ENCODE measurements at regions not wholly inside any gene's neighbourhood (a gene's known extent, or its start where the extent isn't known, plus 50 kb on each side); places are given as distances from the start of the nearest gene placed in this dataset.
"Not testable (repeated sequence)": the region's sequence is repeated elsewhere in the genome, so short reads cannot be mapped to it uniquely, and the experiment has no call there.

DNA sequence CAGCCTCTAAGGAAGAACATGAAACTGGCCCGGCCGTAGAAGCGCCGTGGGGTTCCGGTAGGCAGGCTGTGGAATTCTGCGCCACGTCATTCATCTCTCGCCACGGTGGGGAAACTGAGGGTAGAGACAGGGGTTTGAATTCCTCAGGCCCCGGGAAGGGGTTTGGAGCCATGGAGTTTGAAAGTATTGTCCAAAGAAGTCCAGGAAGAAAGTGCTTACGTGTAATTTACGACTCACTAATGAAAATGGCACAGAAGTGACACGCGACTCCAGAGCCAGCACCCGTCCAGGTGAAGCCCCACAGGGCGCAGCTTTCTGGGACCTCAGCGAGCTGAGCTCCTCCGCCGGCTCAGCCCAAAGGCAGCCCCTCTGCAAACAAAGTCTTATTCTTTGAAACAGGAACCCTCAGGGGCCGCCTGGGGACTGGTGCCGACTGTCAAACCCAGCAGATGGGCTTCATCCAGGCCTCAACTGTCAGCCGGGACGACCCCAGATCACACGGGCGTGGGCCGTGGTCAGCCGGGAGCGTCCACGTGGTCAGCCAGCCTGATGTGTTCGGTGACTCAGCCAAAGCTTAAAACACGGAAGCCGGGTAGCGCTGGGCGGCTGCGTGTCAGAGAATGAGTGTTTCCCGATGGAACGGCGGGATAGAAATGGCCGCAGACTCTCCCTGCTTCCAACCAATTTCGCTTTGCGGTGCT, 200.0 kb downstream of the LAT start:
- in situ Hi-C loops (cut with MboI; ENCODE audit: low pct_unique_long_range_greater_than_20kb, low sequenced_read_pairs); DNase-seq: not testable (repeated sequence)

DNA sequence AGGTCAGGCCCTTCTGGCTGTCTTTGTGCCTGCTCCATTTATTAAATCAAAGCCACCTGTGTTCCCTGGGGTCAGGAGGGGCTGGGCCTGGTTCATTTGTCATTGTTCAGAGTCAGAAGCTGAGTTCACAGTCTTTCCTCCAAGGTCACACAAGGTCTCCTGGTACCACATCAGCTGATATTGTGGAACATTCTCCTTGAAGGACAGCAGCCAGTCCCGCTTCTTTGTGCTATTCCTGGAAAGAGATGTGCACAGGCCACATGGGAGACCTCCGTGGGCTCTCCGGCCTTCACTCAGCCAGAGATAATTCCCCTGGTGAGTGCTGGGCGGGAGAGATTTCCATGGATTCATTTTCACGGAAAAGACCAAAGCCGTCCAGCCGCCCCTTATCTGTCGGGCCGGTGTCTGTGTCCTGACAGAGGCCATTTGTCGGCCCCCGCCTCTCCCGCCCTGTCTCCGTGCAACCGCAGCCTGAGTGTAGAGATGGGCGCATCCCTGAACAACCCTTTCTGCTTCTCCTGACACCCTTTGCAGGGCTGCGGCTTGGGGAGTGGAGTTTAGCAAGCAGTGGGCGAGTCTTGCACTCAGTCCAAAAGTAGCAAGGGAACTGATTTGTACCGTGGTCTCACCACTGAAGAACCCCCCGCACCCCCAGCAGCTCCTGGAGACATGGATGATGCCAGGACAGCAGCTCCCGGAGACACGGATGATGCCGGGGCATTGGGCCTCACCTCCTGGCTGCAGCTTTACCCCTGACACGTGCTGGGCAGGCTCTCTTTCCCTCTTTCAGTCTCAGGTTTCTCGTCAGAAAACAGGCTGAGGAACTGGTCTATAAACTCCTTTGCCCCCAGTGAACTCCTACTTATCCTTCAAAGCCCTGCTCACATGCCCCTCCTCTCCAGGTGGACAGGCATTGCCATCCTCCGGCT, 198.4 kb downstream of the LAT start:
- DNase-seq; in situ Hi-C loops (cut with MboI; ENCODE audit: low pct_unique_long_range_greater_than_20kb, low sequenced_read_pairs): not testable (repeated sequence)

DNA sequence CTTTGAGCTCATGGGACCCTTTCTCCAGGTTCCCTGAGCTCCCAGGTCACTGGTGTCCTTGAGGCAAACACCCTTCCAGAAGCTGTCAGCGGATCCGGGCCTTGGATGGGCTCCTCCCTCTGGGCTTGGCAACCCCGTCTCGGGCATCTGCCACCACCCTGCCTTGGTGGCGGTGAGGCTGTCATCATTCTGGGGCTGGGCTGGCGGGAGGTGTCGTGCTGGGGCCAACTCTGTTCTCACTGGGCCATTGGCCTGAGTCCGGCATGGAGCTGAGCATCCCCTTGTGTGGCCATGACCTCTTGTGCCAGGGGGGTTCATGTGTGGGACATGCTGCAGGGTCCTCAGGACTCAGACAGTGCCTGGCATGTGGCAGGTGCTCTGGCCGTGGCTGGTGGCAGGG, 197.6 kb downstream of the LAT start:
- in situ Hi-C loops (cut with MboI; ENCODE audit: low pct_unique_long_range_greater_than_20kb, low sequenced_read_pairs): no loop called here
- DNase-seq: no peak

DNA sequence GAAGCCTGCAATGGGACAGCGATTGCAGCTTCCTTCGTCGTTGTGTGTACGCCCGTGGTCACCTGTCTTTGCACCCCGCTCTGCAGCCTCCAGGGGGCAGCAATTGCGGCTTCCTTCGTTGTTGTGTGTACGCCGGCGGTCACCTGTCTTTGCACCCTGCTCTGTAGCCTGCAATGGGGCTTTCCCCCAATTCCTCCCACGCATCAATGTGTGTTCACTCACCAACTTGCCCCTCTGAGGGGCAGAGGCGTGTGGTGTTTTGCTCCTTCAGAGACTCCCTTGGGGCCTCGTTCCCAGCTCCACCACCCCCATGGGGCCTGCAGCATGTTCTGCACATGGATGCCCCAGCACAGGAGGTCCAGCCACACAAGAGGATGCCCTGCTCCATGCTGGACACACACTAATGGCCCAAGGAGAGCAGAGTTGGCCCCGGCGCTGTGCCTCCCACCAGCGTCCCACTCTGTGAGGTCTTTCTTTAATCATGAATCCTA, 197.1 kb downstream of the LAT start:
- DNase-seq; in situ Hi-C loops (cut with MboI; ENCODE audit: low pct_unique_long_range_greater_than_20kb, low sequenced_read_pairs): not testable (repeated sequence)

DNA sequence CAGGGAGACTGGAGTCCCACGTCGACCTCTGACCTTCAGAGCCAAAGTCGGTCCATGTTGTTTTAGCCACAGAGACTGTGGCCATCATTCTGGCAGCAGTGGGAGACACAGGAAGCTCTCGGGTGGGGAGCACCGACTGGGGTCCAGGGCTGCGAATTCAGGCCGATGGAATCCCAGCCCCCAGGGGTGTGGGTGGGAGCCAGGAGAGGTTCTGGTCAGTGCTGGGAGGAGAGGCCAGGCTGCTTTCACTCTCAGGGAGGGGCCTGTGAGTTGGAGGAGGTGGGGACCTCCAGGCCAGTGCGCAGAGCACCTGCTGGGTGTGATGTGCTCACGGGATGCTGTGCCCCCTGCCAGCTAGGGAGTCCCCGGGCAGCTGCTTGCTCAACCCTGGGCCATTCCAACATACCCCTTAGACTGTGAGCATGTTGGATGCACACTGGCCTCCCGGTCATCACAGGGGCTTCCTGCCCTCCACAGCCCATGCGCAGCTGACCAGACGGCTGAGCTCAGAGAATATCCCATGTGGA, 196.5 kb downstream of the LAT start:
- not testable (repeated sequence) for DNase-seq

DNA sequence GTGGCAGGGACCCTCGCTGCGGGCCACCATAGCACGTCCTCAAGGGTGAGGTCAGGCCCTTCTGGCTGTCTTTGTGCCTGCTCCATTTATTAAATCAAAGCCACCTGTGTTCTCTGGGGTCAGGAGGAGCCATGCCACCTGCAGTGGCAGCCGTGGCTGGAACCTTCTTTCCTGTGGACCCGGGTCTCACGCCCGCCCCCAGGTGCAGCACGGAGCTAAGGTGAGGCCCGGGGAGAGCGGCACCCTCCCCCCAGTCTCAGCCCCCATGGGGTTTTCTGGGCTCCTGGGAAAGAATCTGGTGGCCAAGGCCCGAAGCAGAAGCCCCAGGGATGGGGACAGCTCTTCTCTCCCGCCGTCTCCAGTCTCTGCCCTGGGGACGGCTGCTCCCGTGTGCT, 195.4 kb downstream of the LAT start:
- DNase-seq; in situ Hi-C loops (cut with MboI; ENCODE audit: low pct_unique_long_range_greater_than_20kb, low sequenced_read_pairs): not testable (repeated sequence)

More for the DNA sequence above, 196.5 kb downstream of the LAT start:
- in situ Hi-C loops (cut with MboI; ENCODE audit: low pct_unique_long_range_greater_than_20kb, low sequenced_read_pairs): not testable (repeated sequence)

DNA sequence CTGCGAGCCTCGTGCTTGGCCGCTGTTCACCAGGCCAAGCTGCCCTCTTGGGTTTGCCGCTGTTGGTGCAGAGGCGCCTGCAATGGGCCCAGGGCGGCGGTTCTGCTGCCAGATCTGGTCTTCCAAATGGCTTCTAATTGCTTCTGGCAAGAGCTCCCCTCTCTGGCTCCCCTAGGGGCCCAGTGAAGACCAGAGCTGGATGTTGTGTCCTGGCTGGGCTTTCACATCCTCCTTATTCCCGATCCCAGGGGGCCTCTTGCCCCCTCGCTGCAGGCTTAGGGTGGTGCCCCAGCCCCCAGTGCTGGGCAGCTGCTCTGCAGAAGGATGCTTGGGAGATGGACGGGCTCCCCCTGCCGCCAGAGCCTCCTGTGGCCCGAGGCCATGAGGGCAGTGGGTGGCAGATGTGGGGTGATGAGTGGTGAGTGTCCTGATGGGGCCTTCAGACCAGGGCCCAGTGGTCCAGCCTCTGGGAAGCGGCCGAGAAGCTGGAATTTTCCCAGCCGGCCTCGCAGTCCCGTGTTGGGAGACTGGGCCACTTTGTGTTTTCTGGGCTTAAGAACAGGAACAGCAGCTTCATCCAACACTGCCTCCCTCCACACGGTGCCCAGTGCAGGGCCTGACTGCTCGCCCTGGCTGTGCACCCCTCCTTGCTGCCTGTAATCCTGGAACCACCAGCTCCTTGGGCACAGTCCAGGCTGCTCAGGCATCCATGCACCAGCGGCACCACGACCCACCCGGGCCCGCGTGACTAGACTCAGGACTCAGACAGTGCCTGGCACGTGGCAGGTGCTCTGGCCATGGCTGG, 194.8 kb downstream of the LAT start:
- DNase-seq; in situ Hi-C loops (cut with MboI; ENCODE audit: low pct_unique_long_range_greater_than_20kb, low sequenced_read_pairs): not testable (repeated sequence)

DNA sequence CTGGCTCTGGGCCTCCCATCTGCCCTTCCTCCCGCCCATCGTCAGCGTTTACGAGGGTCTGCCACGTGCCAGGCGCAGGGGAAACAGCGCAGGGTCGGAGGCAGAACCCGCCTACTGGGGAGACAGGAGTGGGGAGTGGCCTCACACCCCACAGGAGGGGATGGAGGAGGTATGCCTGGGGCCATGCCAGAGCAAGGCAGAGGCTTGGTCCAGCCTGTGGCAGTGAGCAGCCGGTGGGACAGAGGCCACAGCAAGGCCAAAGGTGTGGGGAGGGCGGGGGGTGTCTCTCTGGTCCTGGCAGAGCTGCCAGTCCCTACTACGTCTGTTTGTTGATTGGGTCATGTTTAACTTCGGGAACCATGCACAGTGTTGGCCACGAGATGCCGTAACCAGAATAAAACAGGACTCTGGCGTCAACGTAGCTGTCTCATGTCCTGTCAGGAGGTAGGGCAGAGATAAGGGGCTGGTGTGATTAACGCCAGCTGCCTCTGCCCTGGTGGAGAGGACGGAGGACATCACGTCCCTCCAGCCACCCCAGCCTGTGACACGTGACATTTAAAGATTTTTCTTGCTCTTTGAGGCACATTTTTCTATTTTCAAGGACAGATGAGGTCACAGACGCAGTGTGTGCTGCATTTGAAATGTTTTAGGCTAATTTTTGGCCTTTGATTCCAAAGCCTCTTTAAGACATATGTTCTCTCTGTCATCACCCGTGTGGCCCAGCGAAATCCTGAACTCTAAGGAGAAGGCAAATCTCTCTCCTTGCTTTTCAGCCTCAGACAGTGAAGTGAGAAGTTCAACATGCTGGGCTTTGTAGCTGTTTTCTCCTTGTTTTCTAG, 193.3 kb downstream of the LAT start:
- DNase-seq; in situ Hi-C loops (cut with MboI; ENCODE audit: low pct_unique_long_range_greater_than_20kb, low sequenced_read_pairs): not testable (repeated sequence)

DNA sequence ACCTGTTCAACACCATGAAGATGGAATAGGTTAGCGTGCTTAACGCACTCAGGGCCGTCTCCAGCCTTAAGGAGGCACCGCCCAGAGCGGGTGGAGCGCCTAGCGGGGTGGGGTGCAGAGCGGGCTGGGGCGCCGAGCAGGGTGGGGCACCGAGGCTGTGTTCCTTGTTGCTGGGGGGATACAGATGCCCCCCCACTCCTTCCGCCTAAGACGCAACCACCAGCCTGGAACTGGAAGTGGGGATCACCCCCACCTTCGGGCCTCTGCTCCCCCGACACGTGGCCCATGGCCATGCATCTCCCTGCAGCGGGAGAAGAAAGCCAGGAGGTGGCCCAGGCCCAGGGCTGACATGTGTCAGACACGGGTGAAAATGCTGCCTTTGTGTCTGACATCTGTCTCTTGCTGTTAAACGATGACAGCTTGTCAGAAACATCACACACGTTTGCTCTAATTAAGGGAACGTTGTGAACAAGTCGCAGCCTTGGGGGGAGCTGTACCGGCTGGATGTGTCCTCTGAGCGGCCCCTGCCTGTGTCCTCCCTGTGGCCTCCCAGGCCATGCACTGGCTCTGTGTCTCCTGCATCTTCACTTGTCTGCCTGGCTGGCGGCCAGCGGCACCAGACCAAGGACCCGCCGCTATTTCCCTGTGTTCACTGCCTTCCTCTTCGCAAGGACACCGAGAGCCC, 192.5 kb downstream of the LAT start:
- DNase-seq; in situ Hi-C loops (cut with MboI; ENCODE audit: low pct_unique_long_range_greater_than_20kb, low sequenced_read_pairs): not testable (repeated sequence)

DNA sequence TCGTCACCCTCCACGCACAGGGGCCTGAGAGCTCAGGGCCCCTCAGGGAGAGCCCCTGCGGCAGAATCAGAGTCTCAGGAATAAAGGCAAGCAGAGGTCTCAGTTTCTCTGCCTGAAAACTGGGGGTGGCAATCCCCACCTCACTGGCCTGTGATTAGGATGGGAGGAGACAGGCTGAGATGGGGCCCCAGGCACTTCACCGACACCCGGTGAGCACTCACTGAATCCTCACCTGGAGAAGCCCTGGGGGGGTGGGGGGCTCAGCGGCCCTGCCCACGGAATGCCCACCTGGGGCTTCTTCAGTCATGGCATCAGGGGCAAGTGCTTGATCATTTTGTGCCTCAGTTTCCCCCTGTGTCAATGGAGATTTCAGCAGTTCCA, 192.0 kb downstream of the LAT start:
- DNase-seq; in situ Hi-C loops (cut with MboI; ENCODE audit: low pct_unique_long_range_greater_than_20kb, low sequenced_read_pairs): not testable (repeated sequence)

DNA sequence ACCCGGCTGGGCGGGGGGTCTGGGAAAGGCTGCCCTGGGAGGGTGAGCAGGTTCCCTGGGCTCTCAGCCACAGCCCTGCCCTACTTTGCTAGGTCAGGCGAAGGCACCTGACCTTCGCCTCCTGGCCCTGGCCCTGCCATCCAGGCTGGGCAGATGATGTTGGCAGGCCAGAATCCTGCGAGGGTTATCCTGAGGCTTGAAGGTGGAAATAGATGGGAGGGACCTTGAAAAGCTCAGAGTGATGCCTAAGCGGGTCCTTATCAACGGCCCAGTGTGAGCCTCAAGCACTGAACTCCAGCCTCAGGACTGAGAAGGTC, 191.3 kb downstream of the LAT start:
- in situ Hi-C loops (cut with MboI; ENCODE audit: low pct_unique_long_range_greater_than_20kb, low sequenced_read_pairs); DNase-seq: not testable (repeated sequence)

DNA sequence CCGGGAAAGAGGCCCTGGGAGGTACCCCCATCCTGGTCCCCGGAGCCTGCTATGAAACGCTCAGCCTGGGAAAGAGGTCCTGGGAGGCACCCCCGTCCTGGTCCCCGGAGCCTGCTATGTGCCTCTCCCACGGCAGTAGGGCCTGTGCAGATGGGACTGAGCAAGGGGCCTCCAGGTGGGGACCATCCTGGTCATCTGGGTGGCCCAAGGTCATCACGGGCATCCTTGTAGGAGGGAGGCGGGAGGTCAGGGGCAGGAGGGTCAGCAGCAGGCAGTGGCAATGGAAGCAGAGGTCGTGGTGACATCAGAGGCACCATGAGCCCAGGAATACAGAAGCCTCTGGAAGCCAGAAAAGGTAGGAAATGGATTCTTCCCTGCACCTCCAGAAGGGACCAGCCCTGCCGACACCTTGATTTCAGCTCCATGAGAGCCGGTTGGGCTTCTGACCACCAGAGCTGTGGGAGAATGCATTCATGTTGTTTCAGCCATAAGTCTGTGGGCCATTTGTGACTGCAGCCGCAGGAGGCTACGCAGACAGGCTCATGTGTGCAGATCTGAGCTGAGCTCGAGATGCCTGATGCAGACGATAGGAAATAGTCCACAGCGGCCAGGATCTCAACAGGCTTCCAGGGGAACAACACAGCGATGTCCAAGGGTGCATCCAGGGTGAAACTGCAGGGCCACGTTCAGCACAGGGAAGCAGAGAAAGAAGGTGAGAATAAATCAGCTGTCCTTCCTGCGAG, 190.7 kb downstream of the LAT start:
- DNase-seq; in situ Hi-C loops (cut with MboI; ENCODE audit: low pct_unique_long_range_greater_than_20kb, low sequenced_read_pairs): not testable (repeated sequence)

DNA sequence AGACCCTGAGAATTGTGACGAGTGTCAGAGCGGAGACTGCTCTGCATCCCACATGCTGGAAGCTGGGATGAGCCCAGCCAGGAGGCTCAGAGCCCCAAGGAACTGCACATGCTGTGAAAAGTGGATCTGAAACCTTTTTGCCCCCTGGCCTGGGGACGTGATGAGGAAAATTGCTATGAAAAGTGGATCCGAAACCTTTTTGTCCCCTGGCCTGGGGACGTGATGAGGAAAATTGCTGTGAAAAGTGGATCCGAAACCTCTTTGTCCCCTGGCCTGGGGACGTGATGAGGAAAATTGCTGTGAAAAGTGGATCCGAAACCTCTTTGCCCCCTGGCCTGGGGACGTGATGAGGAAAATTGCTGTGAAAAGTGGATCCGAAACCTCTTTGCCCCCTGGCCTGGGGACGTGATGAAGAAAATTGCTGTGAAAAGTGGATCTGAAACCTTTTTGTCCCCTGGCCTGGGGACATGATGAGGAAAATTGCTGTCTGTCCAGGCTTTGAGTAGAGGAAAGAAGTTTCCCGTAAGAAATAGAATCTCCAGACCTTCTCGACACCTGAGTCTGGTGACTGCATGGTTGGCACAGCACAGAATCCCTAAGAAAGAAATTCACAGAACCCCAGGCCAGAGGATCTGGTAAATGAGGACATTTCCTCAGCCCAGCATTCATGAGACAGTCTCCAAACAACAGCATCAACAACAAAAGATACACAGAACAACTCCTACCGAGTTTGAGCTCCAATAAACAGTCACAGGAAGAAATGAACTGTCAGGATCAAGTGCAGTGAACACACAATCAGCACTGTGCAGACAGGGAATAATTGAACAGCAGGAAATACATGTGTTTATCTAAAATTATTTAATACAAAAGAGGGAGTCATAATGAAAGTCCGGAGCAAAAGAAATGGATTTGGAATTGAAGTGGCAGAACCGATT, 188.8 kb downstream of the LAT start:
- in situ Hi-C loops (cut with MboI; ENCODE audit: low pct_unique_long_range_greater_than_20kb, low sequenced_read_pairs): not testable (repeated sequence)

DNA sequence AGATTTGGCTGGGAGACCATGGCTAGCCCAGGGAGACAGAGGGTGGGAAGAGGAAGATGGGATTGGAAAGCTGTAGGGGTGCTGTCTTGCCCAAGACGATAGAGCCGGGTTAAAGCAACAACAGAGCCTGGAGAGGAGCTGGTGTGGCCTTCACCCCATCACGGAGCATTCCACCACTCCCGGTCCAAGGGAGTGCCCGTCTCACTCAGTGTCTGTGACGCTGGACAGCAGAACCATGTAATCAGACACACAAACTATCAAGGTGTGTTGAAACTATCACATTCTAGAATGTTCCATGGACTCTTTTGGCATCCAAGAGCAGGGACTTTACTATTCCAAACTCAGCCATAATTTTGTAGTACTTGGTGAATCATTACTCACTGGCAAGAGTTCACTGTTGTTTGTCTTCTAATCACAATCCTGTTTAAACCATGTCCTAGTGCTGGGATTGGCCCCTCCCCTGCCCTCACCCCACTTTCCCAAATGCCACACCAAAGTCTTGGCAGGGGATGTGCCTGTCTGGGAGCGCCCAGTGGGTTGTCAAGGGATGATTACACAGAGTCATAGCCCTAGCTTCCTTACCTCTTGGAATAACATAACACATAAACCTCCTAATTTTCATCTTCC, 187.4 kb downstream of the LAT start:
- in situ Hi-C loops (cut with MboI; ENCODE audit: low pct_unique_long_range_greater_than_20kb, low sequenced_read_pairs); DNase-seq: not testable (repeated sequence)

More for the DNA sequence above, 188.8 kb downstream of the LAT start:
- DNase-seq: not testable (repeated sequence)

DNA sequence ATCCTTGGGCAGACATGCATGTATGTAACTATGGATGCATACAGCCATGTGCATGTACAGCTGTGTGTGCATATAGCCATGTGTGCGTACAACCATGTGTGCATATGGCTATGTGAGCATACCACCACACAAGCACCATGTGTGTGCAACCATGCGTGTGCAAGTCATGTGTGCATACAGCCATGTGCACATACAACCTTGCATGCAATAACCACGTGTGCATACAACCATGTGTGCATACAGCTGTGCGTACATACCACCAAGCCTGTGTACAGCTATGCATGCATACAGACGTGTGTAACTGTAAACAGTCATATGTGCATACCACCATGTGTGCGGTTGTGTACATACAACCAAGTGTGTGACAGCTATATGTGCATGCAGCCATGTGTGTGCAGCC, 186.4 kb downstream of the LAT start:
- in situ Hi-C loops (cut with MboI; ENCODE audit: low pct_unique_long_range_greater_than_20kb, low sequenced_read_pairs): not testable (repeated sequence)

More for the DNA sequence above, 186.4 kb downstream of the LAT start:
- not testable (repeated sequence) for DNase-seq
